Upper lobe of right lung (tissue), 1 donor: ENCODE measurements at regions not wholly inside any gene's neighbourhood (a gene's known extent, or its start where the extent isn't known, plus 50 kb on each side); places are given as distances from the start of the nearest gene placed in this dataset.

Source experiments
- ATAC-seq: fragments of 200-7000 bp; cut with Tn5 transposase; one replicate; pipeline ENCODE4 v1.9.1; 2020; ENCODE audit warnings: mild to moderate bottlenecking, moderate library complexity
- DNase-seq: peaks from one replicate; pipeline ENCODE4 v3.0.0-alpha.2; 2020
- H3K27ac ChIP-seq: fragments of 200-600 bp; one replicate; pipeline ENCODE4 v1.8.0; 2022
- H3K27me3 ChIP-seq: fragments of 200-600 bp; one replicate; pipeline ENCODE4 v1.8.0; 2022; ENCODE audit warnings: mild to moderate bottlenecking
- H3K36me3 ChIP-seq: fragments of 200-600 bp; one replicate; pipeline ENCODE4 v1.8.0; 2022
- H3K4me1 ChIP-seq: fragments of 200-600 bp; one replicate; pipeline ENCODE4 v1.8.0; 2022
- H3K4me3 ChIP-seq: fragments of 200-600 bp; one replicate; pipeline ENCODE4 v1.8.0; 2022; ENCODE audit warnings: mild to moderate bottlenecking
- H3K9me3 ChIP-seq: fragments of 200-600 bp; one replicate; pipeline ENCODE4 v1.8.0; 2022
- intact Hi-C: fragments of 100-400 bp; cut with DNase I; formaldehyde crosslinking; loops from one replicate; pipeline ENCODE4 v1.11.0; 2022
- TF ChIP-seq, protein P1 (sequence below): fragments of 200-600 bp; IDR thresholded peaks from one replicate; pipeline ENCODE4 v1.8.0; 2022; ENCODE audit warnings: antibody characterized with exemption
- donor health status: DM: no; HTN: yes; CAD: no; lungs with severe emphysema.

DNA sequence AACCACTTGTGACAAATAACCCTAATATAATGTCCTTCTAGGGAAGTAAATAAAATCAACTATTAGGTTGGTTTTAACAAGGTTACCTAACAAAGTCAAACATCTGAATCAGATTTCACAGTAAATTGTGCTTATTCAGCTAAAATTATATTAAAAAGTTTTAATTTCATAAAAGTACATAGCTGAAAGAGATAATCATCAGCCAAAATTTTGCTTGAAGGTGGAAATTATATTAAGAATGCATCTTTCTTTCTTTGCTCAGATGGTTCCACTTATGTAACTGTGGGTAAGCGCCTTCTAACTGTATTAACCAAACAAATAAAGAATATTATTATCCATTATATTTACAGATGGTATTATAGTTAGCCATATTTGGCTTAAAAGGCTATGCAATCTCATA, 2840.3 kb upstream of the PCDH20 start:
- H3K27ac ChIP-seq, result no peak overlapping the region
- intact Hi-C loops, result no loop called here
- ATAC-seq, result no peak
- no peaks in the 10 kb centered on the region for H3K4me1 ChIP-seq
- TF ChIP-seq, protein P1, sequence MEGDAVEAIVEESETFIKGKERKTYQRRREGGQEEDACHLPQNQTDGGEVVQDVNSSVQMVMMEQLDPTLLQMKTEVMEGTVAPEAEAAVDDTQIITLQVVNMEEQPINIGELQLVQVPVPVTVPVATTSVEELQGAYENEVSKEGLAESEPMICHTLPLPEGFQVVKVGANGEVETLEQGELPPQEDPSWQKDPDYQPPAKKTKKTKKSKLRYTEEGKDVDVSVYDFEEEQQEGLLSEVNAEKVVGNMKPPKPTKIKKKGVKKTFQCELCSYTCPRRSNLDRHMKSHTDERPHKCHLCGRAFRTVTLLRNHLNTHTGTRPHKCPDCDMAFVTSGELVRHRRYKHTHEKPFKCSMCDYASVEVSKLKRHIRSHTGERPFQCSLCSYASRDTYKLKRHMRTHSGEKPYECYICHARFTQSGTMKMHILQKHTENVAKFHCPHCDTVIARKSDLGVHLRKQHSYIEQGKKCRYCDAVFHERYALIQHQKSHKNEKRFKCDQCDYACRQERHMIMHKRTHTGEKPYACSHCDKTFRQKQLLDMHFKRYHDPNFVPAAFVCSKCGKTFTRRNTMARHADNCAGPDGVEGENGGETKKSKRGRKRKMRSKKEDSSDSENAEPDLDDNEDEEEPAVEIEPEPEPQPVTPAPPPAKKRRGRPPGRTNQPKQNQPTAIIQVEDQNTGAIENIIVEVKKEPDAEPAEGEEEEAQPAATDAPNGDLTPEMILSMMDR, result no peak
- H3K27me3 ChIP-seq, result no peaks in the 10 kb centered on the region
- no peak overlapping the region for H3K4me3 ChIP-seq
- DNase-seq, result no peak
- no peaks in the 10 kb centered on the region for H3K36me3 ChIP-seq
- no peaks in the 10 kb centered on the region for H3K9me3 ChIP-seq

DNA sequence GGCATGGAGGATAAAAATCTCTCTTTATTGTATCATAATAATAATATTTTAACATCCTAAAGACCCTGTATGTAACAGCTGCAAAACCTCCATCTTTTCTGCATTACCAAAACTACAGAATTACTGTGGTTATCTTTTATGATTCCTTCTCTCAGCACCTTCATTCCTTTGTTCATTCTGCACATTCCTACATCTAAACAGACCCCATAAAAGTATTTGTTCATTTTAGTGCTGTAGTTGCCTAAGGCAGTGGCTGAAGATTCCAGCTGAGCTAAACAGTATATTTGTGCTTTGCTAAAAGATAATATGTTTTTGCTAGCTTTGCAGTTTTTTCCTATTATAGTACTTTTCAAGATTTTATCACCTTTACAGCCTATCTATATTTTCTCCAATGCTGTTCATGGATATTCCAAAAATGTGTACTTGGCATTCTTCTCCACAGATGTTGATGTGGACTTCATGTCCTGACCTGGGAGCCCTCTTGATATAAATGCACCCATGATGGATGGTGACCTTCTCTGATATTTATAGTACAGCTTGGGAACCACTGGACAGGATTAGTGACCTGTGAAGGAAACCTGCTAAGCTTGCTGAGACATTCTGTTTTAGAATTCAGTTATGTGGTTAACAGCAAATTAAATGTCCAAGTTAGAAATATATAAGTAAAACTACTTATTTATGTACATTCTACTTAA, 2832.9 kb upstream of the PCDH20 start:
- Histone ChIP-seq H3K9me3 (no peaks in the 10 kb centered on the region), H3K4me3 (no peak overlapping the region), H3K36me3 (no peaks in the 10 kb centered on the region), H3K27me3 (no peaks in the 10 kb centered on the region), H3K4me1 (no peaks in the 10 kb centered on the region), H3K27ac (no peak overlapping the region)
- DNase-seq, result no peak
- intact Hi-C loops, result no loop called here
- no peak for ATAC-seq
- TF ChIP-seq, protein P1, result no peak

DNA sequence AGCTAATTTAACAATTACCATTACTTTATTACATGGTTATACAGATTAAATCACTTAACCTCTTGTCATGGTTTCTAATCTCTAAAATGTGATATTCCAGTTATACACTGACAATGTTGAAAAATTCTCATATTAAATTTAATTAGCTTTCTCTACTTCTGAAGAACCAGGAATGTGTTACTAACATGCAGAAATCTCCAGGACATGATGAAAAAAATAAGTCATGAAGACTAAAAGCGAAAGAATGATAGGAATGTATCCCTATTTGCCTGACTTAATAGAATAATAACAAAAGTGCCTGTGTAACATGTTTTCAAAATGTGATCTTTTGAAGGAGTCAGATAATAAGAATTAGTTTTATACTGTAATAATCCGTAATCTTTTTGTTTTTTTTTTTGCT, 2823.7 kb upstream of the PCDH20 start:
- no peak overlapping the region for H3K27ac ChIP-seq
- DNase-seq (no peak), ATAC-seq (no peak)
- intact Hi-C loops, result no loop called here
- no peaks in the 10 kb centered on the region for H3K9me3 ChIP-seq
- H3K36me3 ChIP-seq, result no peaks in the 10 kb centered on the region
- TF ChIP-seq, protein P1, result no peak
- no peak overlapping the region for H3K4me3 ChIP-seq
- no peaks in the 10 kb centered on the region for H3K27me3 ChIP-seq
- H3K4me1 ChIP-seq, result no peaks in the 10 kb centered on the region

DNA sequence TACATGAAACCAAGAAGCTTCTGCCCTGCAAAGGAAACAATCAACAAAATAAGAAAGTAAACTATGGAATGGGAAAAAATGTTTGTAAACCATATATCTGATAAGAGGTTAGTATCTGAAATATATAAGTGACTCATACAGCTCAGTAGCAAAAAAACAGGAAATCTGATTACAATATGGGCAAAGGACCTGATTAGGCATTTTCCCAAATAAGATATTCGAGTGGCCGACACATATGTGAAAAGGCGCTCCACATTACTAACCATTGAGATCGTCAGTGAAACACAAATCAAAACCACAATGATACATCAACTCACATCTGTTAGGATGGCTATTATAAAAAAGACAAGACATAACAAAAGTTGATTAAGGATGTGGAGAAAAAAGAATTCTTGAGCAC, 2818.6 kb upstream of the PCDH20 start:
- no peaks in the 10 kb centered on the region for H3K36me3 ChIP-seq
- H3K9me3 ChIP-seq, result no peaks in the 10 kb centered on the region
- DNase-seq (no peak), ATAC-seq (no peak)
- intact Hi-C loops, result no loop called here
- H3K4me3 ChIP-seq, result no peak overlapping the region
- H3K4me1 ChIP-seq, result no peaks in the 10 kb centered on the region
- TF ChIP-seq, protein P1, result no peak
- no peak overlapping the region for H3K27ac ChIP-seq
- no peaks in the 10 kb centered on the region for H3K27me3 ChIP-seq

DNA sequence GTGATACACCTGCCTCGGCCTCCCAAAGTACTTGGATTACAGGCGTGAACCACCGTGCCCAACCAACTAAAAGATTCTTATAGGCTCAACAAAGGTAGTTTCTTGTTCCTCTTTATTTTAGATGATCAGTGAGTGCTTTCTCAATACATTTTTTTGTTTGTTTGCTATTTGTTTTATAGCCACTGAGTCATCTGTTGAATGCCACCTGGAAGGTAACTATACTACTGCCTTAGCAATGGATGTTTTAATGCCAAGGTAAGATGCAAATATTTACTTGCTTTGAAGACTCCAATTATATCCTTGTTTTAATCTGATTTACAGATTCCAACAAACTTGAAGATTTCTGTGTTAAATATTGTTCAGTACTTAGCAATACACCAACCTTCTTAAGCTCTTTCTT, 2807.4 kb upstream of the PCDH20 start:
- ATAC-seq, result no peak
- intact Hi-C loops, result no loop called here
- no peak overlapping the region for H3K27ac ChIP-seq

More for the DNA sequence above, 2807.4 kb upstream of the PCDH20 start:
- TF ChIP-seq, protein P1, result no peak
- Histone ChIP-seq H3K9me3 (no peaks in the 10 kb centered on the region), H3K36me3 (no peaks in the 10 kb centered on the region), H3K4me3 (no peak overlapping the region), H3K27me3 (no peaks in the 10 kb centered on the region), H3K4me1 (no peaks in the 10 kb centered on the region)
- DNase-seq, result no peak
